GM18870 (cell line): ENCODE measurements at regions not wholly inside any gene's neighbourhood (a gene's known extent, or its start where the extent isn't known, plus 50 kb on each side); places are given as distances from the start of the nearest gene placed in this dataset.

Experiments
- ATAC-seq: cut with Tn5 transposase; IDR thresholded peaks from one replicate; pipeline ENCODE4 v1.9.1; 2021; ENCODE audit warnings: moderate library complexity; ENCODE audit not compliant: unreplicated experiment

- no peak for ATAC-seq
These were observed 79.7 kb downstream of the VMA21 start for GRCh38 chrX:151476604-151477303.

GRCh38 chrX:151478058-151478457 lies 81.1 kb downstream of the VMA21 start:
- ATAC-seq, result no peak

GRCh38 chrX:151488677-151489076 lies 74.8 kb upstream of the PASD1 start:
- peak; percentile 64 for ATAC-seq

- no peak for ATAC-seq
These were observed 57.7 kb upstream of the PASD1 start for GRCh38 chrX:151505796-151506195.

DNA sequence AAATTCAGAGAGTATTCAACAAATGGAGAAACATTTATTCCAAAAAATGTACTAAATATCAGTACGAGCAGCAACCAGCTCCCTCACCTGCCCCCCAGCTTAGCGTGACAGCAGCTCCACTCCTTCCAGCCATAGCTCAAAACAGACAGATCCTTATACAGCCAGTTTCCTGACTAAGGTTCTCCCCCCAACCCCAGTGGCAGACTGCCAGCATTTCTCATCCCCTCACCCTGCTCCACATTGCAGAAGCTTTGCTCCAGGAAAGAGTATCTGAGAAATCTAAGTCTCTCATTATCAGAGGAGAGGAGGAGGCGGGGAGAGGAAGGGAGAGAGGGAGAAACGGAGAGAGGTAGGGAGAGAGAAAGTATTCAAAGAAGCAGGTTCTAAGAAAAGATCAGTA lies 53.3 kb upstream of the PASD1 start:
- ATAC-seq, result no peak

GRCh38 chrX:151513472-151513871 lies 50.0 kb upstream of the PASD1 start:
- no peak for ATAC-seq
